Right hindlimb (tissue), 1 donor: ENCODE measurements at regions not wholly inside any gene's neighbourhood (a gene's known extent, or its start where the extent isn't known, plus 50 kb on each side); places are given as distances from the start of the nearest gene placed in this dataset.
"Not testable (repeated sequence)": the region's sequence is repeated elsewhere in the genome, so short reads cannot be mapped to it uniquely, and the experiment has no call there.

ENCODE experiments used
- DNase-seq: peaks from one replicate; pipeline ENCODE4 v3.0.0-alpha.2; 2018

GRCh38 chr12:71385155-71385554 is 54.4 kb upstream of the LGR5 start:
- no peak for DNase-seq

DNA sequence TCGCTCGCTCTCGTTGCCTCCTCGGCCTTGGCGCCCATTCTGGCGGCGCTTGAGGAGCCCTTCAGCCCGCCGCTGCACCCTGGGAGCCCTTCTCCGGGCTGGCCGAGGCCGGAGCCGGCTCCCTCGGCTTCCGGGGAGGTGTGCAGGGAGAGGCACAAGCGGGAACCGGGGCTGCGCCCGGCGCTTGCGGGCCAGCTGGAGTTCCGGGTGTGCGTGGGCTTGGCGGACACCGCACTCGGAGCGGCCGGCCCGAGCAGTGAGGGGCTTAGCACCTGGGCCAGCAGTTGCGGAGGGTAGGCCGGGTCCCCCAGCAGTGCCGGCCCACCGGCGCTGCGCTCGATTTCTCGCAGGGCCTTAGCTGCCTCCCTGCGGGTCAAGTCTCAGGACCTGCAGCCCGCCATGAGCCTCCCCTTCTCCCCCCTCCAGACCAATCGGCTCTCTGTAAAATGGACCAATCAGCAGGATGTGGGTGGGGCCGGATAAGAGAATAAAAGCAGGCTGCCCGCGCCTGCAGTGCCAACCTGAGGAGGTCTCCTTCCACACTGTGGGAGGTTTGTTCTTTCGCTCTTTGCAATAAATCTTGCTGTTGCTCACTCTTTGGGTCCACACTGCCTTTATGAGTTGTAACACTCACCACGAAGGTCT is 62.8 kb upstream of the LGR5 start:
- DNase-seq, result not testable (repeated sequence)

DNA sequence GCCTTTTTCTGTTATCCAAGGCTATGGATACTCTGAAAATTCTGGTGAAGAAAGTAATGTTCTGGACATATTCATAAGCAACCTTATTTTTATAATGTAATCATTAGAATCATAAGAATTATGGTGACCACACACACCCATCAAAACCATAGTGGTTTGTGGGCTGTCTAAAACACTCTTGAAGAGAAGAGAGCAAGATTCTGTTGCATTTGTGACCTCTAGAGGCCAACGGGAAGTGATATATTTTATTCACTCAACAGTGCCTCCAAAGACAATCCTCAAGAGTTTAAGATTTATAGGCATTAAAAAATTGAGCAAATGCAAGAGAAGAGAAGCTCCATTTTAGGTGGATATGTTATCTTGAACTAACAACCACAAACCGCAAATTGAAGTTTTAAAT is 68.5 kb upstream of the LGR5 start:
- no peak for DNase-seq

GRCh38 chr12:71360013-71360412 is 79.6 kb upstream of the LGR5 start:
- no peak for DNase-seq

- DNase-seq, result no peak
These were observed 83.0 kb upstream of the LGR5 start for GRCh38 chr12:71356569-71356968.

DNA sequence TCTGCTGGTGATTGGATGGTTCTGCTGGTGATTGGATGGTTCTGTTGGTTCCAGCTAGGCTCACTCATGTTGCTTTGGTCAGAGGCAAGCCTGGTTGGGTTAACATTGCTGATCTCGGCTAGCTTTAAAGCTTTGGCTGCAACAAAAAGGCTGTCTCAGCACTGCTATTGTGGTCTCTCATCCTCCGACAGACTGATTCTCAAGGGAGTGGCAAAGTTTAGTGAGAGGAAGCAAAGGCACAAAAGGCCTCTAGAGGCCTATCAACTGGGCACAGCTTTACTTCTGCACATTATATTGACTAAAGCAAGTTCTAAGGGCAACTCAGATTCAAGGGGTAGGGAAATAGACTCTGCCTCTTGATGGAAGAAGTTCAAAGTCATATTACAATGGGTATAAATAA is 84.7 kb upstream of the LGR5 start:
- DNase-seq, result no peak

GRCh38 chr12:71353607-71354006 is 86.0 kb upstream of the LGR5 start:
- DNase-seq, result no peak

DNA sequence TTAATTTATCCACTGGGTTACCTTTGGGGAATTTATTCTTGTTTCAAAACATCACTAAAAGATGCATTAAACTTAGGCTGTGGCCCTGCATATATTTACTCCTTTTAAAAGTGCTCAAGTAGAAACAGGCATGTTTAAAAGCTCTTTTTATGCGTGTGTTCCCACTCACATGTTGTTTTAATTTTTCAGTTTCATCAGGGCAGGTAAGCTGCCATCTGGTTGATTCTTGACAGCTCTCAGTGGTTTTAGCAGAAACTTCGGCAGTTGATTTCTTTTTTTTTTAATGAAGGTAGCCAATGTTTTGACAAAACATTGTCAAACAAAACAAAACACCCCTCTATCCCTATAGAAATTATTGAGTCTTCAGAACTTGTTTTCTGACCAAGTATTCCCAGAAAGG is 89.6 kb upstream of the LGR5 start:
- DNase-seq, result no peak

DNA sequence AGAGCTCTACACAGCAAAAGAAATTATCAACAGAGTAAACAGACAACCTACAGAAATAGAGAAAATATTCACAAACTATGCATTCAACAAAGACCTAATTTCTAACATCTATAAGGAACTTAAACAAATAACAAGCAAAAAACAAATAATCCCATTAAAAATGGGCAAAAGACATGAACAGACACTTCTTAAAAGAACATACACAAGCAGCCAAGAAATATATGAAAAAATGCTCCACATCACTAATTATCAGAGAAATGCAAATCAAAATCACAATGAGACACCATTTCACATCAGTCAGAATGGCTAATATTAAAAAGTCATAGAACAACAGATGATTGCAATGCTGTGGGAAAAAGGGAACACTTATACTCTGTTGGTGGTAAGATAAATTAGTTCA is 100.7 kb upstream of the LGR5 start:
- no peak for DNase-seq

- DNase-seq, result no peak
These were observed 103.7 kb upstream of the LGR5 start for GRCh38 chr12:71335963-71336257.

GRCh38 chr12:71335151-71335962 is 104.2 kb upstream of the LGR5 start:
- DNase-seq, result no peak

GRCh38 chr12:71333418-71333817 is 106.2 kb upstream of the LGR5 start:
- DNase-seq, result no peak

- DNase-seq, result no peak
These were observed 109.6 kb upstream of the LGR5 start for GRCh38 chr12:71329956-71330355.

DNA sequence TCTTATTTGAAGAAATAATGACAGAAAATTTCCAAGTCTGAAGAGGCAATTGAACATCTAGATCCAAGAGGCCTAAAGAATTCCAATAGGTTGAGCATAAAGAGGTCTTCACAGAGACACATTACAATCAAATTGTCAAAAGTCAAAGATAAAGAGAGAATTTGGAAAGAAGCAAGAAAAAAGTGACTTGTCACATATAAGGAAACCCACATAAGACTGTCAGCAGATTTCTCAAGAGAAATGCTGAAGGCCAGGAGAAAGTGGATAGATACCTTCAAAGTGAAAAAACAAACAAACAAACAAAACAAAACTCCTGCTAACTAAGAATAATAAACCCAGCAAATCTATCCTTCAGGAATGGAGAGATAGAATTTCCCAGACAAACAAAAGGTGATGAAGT is 118.1 kb upstream of the LGR5 start:
- no peak for DNase-seq

DNA sequence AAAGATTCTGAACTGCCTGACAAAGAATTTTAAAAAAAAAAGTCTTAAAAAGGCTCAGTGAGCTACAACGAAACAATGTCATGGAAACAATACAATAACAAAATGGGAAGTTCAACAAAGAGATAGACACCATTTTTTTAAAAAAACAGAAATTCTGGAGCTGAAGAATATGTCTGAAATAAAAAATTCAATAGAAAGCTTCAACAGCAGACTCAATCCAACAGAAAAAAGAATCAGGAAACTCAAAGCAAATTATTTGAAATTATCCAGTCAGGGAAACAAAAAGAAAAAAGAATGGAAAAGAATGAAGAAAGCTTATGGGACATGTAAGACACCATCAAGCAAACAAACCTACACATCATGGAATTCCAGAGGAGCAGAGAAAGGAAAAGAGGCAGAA is 118.5 kb upstream of the LGR5 start:
- DNase-seq, result no peak

DNA sequence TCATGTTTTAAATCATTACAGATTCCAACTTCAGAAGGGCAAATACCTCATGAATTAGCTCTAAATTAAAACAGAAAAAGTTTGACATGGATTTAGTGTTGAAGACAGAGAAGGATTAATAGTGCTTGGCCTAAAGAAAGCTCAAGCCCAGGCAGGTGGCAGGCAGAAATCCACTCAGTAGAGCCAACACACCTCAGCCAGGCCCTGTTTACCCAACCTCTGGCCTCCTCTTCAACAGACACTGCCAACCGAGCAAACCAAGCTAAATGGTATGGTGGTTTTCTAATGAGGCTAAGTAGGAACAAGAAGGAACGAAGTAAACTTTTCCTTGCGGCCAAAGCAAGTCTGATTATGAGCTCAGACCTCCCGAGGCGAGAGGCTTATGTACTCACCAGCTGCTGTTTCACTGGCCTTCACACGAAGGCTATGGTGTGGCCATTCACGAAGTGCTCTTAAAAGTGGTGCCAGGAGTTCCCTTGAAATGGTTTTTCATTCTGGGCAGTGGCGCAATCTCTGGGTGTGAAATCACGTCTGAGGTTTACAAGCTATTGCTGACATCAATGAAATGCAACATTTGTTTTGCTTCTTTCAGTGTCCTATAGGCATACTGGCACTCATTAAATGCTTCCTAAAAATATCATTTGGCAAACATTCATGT is 124.1 kb upstream of the LGR5 start:
- no peak for DNase-seq

- peak; percentile 37 for DNase-seq
These were observed 126.7 kb upstream of the LGR5 start for GRCh38 chr12:71312768-71313403.

GRCh38 chr12:71311611-71312010 is 128.0 kb upstream of the LGR5 start:
- not testable (repeated sequence) for DNase-seq

GRCh38 chr12:71306808-71307207 is 132.8 kb upstream of the LGR5 start:
- no peak for DNase-seq

DNA sequence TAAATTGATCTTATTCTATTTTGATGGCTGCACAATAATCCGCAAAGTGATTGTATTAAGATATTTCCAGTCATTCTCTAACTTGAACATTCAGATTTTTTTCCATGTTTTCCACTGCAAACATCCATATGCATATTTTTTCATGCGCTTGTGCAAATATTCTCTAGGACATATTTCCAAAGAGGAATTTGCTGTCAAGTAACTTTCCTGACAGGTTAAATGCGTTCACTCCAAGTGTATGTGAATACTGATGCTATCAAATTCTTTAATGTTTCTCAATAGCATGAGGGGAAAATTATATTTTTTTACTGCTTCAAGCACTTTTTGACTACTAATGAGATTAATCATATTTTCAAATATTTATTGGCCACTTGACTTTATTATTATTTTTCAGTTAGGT is 135.3 kb upstream of the LGR5 start:
- no peak for DNase-seq

DNA sequence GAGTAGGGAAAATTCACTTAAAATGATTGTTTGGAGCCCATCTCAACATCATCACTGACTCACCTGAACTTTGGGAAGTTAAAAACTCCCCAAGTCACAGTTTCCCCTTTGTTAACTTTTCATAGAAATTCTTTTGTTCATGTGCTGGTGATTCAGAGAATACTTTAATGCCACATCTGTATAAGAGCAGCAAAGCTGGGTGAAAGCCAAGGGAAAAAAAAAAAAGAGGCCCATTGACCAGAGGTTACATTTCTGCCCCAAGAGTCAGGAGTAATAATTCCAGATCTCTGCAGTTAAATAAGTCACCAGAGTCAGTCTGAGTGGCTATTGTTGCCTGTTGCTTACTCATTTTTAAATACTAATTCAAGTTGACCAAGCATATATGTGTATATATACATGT is 136.4 kb upstream of the LGR5 start:
- DNase-seq, result no peak

DNA sequence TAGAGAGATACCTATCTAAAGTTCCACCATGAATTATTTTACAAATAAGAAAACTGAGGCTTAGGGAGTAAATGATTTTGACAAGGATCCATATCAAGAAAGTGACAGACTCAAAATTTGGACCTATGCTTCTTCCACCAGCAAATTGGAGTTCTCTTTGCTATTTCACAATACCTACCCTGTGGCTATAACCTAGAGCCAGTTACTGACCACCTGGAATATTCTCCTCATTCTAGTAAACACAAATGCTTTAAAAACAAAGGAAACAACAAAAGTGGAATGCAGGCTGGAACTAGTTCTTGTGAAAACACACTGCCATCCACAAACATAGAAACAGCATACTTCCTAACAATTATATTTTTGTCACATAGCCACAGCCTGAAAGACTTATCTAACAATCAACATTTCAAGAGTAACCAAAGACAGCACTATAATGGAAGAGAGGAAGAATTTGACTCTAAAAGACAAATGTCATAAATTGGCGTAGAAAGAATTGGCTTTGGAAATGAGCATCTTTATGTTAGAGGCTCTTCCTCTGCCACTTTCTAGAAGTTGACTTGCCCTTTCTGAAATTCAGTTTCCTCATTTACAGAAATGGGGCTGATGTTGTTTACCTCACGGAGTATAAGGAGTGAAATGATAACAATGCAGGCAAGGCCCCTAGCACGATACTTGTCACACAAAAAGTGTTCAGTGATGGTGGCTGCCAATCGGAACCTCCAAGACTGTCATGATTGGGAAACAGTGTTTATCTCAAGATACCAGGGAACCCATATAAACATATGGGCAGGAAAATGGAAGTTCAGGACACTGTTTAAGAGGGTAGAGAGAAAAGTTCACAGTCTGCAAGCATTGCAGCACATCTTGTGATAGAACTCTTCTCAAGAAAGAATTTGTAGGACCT is 138.6 kb upstream of the LGR5 start:
- no peak for DNase-seq
